ENCODE measurements at regions not wholly inside any gene's neighbourhood (a gene's known extent, or its start where the extent isn't known, plus 50 kb on each side); places are given as distances from the start of the nearest gene placed in this dataset.

- Histone ChIP-seq H3K9me3 (ENCODE audit: control insufficient read depth, insufficient read depth, low read depth, low read length) (no peaks in the 10 kb centered on the region), H3K27ac (ENCODE audit: extremely low read depth, low read depth, low read length) (no peak overlapping the region), H3K4me1 (ENCODE audit: control insufficient read depth, insufficient read depth, low read length) (no peaks in the 10 kb centered on the region), H3K4me3 (ENCODE audit: low read depth, low read length) (no peak overlapping the region), H3K36me3 (ENCODE audit: control insufficient read depth in 2 of 2, insufficient read depth in 1 of 2, low read length in 2 of 2) (no peaks in the 10 kb centered on the region)
- ChIA-PET POLR2A (no interaction called here), CTCF (no interaction called here)
- TF ChIP-seq TCF7L2 (IDR thresholded peaks at IDR 0.05; ENCODE audit: borderline replicate concordance, low read depth, low read length) (no peak), ZNF510 (tag by site-specific recombination; IDR thresholded peaks at IDR 0.05; ENCODE audit: insufficient replicate concordance) (no peak)
Observed at GRCh38 chr4:151831526-151831925, 70.7 kb upstream of the GATB start.

- CTCF ChIA-PET: no interaction called here
Observed at GRCh38 chr4:151830168-151830567, 69.4 kb upstream of the GATB start.

More at GRCh38 chr4:151830168-151830567, 69.4 kb upstream of the GATB start:
- POLR2A ChIA-PET: no interaction called here
- Histone ChIP-seq H3K9me3 (ENCODE audit: control insufficient read depth, insufficient read depth, low read depth, low read length) (no peaks in the 10 kb centered on the region), H3K4me1 (ENCODE audit: control insufficient read depth, insufficient read depth, low read length) (no peaks in the 10 kb centered on the region), H3K4me3 (ENCODE audit: low read depth, low read length) (no peak overlapping the region), H3K27ac (ENCODE audit: extremely low read depth, low read depth, low read length) (no peak overlapping the region), H3K36me3 (ENCODE audit: control insufficient read depth in 2 of 2, insufficient read depth in 1 of 2, low read length in 2 of 2) (no peaks in the 10 kb centered on the region)
- TF ChIP-seq HOXA7 (CRISPR knock-in tag; IDR thresholded peaks at IDR 0.05; ENCODE audit: borderline replicate concordance) (no peak), HIC1 (tag by site-specific recombination; IDR thresholded peaks at IDR 0.05) (no peak), ZSCAN30 (tag by site-specific recombination; IDR thresholded peaks at IDR 0.05) (no peak), PRDM1 (tag by site-specific recombination; IDR thresholded peaks at IDR 0.05) (no peak), MEIS1 (CRISPR knock-in tag; IDR thresholded peaks at IDR 0.05; ENCODE audit: borderline replicate concordance) (no peak), SALL2 (tag by site-specific recombination; IDR thresholded peaks at IDR 0.05; ENCODE audit: borderline replicate concordance) (no peak), SP3 (tag by site-specific recombination; IDR thresholded peaks at IDR 0.05) (no peak), ZNF398 (tag by site-specific recombination; IDR thresholded peaks at IDR 0.05) (no peak), ZNF692 (tag by site-specific recombination; IDR thresholded peaks at IDR 0.05) (no peak), ZNF701 (tag by site-specific recombination; IDR thresholded peaks at IDR 0.05) (no peak), KLF7 (tag by site-specific recombination; IDR thresholded peaks at IDR 0.05; ENCODE audit: borderline replicate concordance) (no peak), ZNF785 (tag by site-specific recombination; IDR thresholded peaks at IDR 0.05) (no peak), ZBTB7A (tag by site-specific recombination; IDR thresholded peaks at IDR 0.05; ENCODE audit: low read depth) (no peak), IKZF3 (tag by site-specific recombination; IDR thresholded peaks at IDR 0.05) (no peak), ZNF157 (tag by site-specific recombination; IDR thresholded peaks at IDR 0.05) (no peak), ZNF433 (tag by site-specific recombination; IDR thresholded peaks at IDR 0.05; ENCODE audit: low read depth) (no peak), ZNF549 (tag by site-specific recombination; IDR thresholded peaks at IDR 0.05) (no peak), ZNF18 (tag by site-specific recombination; IDR thresholded peaks at IDR 0.05) (no peak), ZNF654 (tag by site-specific recombination; IDR thresholded peaks at IDR 0.05; ENCODE audit: low read depth) (no peak), ZNF571 (tag by site-specific recombination; IDR thresholded peaks at IDR 0.05) (no peak)
